GM23248 (cell line): ENCODE measurements at regions not wholly inside any gene's neighbourhood (a gene's known extent, or its start where the extent isn't known, plus 50 kb on each side); places are given as distances from the start of the nearest gene placed in this dataset.

Source experiments
- DNase-seq: peaks from one replicate; pipeline ENCODE4 v3.0.0-alpha.2; 2015
- H2AFZ ChIP-seq: fragments of 200-600 bp; sonication (generic); 2 replicates; pipeline ENCODE4 v1.6.1; 2016; ENCODE audit warnings: antibody characterized with exemption
- H3F3A ChIP-seq: fragments of 200-600 bp; sonication (generic); 2 replicates; pipeline ENCODE4 v1.6.1; 2016; ENCODE audit warnings: mild to moderate bottlenecking, antibody characterized with exemption, mixed run types; ENCODE audit not compliant: insufficient read depth
- H3K27ac ChIP-seq: fragments of 200-600 bp; sonication (generic); 2 replicates; pipeline ENCODE4 v1.5.1; 2016; ENCODE audit warnings: mild to moderate bottlenecking
- H3K27me3 ChIP-seq: fragments of 200-600 bp; sonication (generic); replicated peaks from 2 replicates; pipeline ENCODE4 v1.6.1; 2016; ENCODE audit warnings: mild to moderate bottlenecking; ENCODE audit not compliant: insufficient read depth
- H3K36me3 ChIP-seq: fragments of 200-600 bp; sonication (generic); 2 replicates; pipeline ENCODE4 v1.6.1; 2016; ENCODE audit warnings: low read depth, mild to moderate bottlenecking
- H3K4me1 ChIP-seq: fragments of 200-600 bp; sonication (generic); 2 replicates; pipeline ENCODE4 v1.6.1; 2016; ENCODE audit warnings: mild to moderate bottlenecking; ENCODE audit not compliant: insufficient read depth
- H3K4me2 ChIP-seq: fragments of 200-600 bp; sonication (generic); one replicate; pipeline ENCODE4 v1.6.1; 2016; ENCODE audit warnings: mild to moderate bottlenecking; ENCODE audit not compliant: unreplicated experiment
- H3K4me3 ChIP-seq: fragments of 200-600 bp; sonication (generic); 2 replicates; pipeline ENCODE4 v1.5.1; 2016; ENCODE audit warnings: mild to moderate bottlenecking
- H3K79me2 ChIP-seq: fragments of 200-600 bp; sonication (generic); 2 replicates; pipeline ENCODE4 v1.6.1; 2016; ENCODE audit warnings: mild to moderate bottlenecking; ENCODE audit not compliant: insufficient read depth
- H3K9ac ChIP-seq: fragments of 200-600 bp; sonication (generic); 2 replicates; pipeline ENCODE4 v1.6.1; 2016; ENCODE audit warnings: mild to moderate bottlenecking
- H3K9me2 ChIP-seq: fragments of 200-600 bp; sonication (generic); 2 replicates; pipeline ENCODE4 v1.6.1; 2016; ENCODE audit warnings: mixed run types, mild to moderate bottlenecking, moderate library complexity; ENCODE audit not compliant: insufficient read depth
- H3K9me3 ChIP-seq: fragments of 200-600 bp; sonication (generic); one replicate; pipeline ENCODE4 v1.6.1; 2017; ENCODE audit warnings: low read depth
- H4K20me1 ChIP-seq: fragments of 200-600 bp; sonication (generic); 2 replicates; pipeline ENCODE4 v1.6.0; 2016; ENCODE audit not compliant: insufficient read depth
- EZH2 ChIP-seq: fragments of 200-600 bp; sonication (generic); IDR thresholded peaks from 2 replicates; pipeline ENCODE4 v1.6.1; 2018; ENCODE audit warnings: antibody characterized with exemption, mild to moderate bottlenecking; ENCODE audit not compliant: insufficient read depth, poor library complexity, severe bottlenecking
- EZH2phosphoT487 ChIP-seq: fragments of 200-600 bp; sonication (generic); IDR thresholded peaks from 2 replicates; pipeline ENCODE4 v1.6.1; 2018; ENCODE audit warnings: antibody characterized with exemption, moderate library complexity, mild to moderate bottlenecking, low read depth; ENCODE audit not compliant: insufficient read depth
- WGBS, 2 experiments: methylation state at CpG; one replicate each; pipeline ENCODE4 v1.1.6; 2015 to 2017; ENCODE audit warnings: low lambda C conversion rate in 2 of 2, low coverage in 1 of 2; ENCODE audit errors: missing lambda C conversion rate in 2 of 2; 5-methylcytosine and 5-hydroxymethylcytosine counted together
- in situ Hi-C: fragments of 300-500 bp; cut with MboI; formaldehyde crosslinking; loops from 2 replicates; pipeline ENCODE4 v1.15.0; 2020

DNA sequence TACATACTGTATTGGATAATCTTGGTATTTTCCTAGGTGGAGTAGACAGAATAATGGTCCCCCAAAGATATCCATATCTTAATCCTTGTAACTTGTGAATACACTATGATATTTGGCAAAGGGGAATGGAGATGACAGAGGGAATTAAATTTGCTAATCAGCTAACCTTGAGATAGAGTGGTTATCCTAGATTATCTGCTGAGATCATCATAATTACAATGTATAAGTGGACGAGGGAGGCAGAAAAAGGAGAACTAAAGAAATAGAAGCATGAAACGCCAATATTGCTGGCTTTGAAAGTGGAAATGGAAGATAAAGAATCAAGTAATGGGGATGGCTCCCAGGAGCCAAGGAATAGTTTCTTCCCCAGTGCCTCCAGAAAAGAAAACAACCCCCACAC is 398.7 kb downstream of the NOVA1 start:
- in situ Hi-C loops: no loop called here
- H2AFZ ChIP-seq: no peak overlapping the region
- H3K9ac ChIP-seq: no peak overlapping the region
- peaks cover 62% of the 10 kb centered on the region for H3K27me3 ChIP-seq
- no peak overlapping the region for H3K4me3 ChIP-seq
- no peaks in the 10 kb centered on the region for H4K20me1 ChIP-seq
- no peak overlapping the region for H3K27ac ChIP-seq
- H3K9me2 ChIP-seq: no peaks in the 10 kb centered on the region
- whole genome bisulfite sequencing, 2 experiments: 83 to 88% methylated on average over 2 of the region's 2 CpGs
- TF ChIP-seq EZH2phosphoT487: no peak
- TF ChIP-seq EZH2: no peak
- no peak for DNase-seq
- no peak overlapping the region for H3K4me2 ChIP-seq
- H3K4me1 ChIP-seq: peaks cover 20% of the 10 kb centered on the region
- H3K9me3 ChIP-seq: no peaks in the 10 kb centered on the region
- peaks cover 20% of the 10 kb centered on the region for H3F3A ChIP-seq
- H3K79me2 ChIP-seq: no peaks in the 10 kb centered on the region
- H3K36me3 ChIP-seq: no peaks in the 10 kb centered on the region

DNA sequence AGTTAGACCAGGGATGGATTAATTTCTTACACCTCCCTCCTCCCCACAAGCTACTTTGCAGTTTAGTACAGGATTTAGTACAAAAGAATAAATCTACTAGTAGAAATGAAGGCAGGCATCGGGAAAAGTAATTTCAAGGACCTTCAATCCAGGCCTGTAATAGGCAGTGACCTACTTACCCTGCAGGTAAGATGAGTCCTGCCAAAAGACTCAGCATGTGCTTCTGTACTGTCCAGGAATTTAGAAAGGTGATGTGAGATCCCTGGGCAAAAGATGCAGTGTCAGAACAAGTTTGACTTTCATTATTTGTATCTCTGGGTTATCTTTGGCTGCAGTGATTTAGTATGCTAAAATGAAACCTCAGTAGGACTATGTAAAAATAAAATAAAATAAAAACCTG is 403.0 kb downstream of the NOVA1 start:
- Histone ChIP-seq H3K79me2 (no peaks in the 10 kb centered on the region), H4K20me1 (no peaks in the 10 kb centered on the region), H3K4me3 (no peak overlapping the region), H2AFZ (no peak overlapping the region), H3F3A (peaks cover 20% of the 10 kb centered on the region; the same call in 1 of the 2 replicates), H3K27me3 (peaks cover 61% of the 10 kb centered on the region), H3K36me3 (no peaks in the 10 kb centered on the region), H3K27ac (no peak overlapping the region), H3K4me2 (no peak overlapping the region), H3K4me1 (peaks cover 19% of the 10 kb centered on the region), H3K9me2 (no peaks in the 10 kb centered on the region), H3K9me3 (no peaks in the 10 kb centered on the region), H3K9ac (no peak overlapping the region)
- in situ Hi-C loops: no loop called here
- TF ChIP-seq EZH2phosphoT487 (no peak), EZH2 (no peak)
- DNase-seq: no peak
- WGBS, 2 experiments: 88 to 89% methylated on average over 1 of the region's 1 CpG

DNA sequence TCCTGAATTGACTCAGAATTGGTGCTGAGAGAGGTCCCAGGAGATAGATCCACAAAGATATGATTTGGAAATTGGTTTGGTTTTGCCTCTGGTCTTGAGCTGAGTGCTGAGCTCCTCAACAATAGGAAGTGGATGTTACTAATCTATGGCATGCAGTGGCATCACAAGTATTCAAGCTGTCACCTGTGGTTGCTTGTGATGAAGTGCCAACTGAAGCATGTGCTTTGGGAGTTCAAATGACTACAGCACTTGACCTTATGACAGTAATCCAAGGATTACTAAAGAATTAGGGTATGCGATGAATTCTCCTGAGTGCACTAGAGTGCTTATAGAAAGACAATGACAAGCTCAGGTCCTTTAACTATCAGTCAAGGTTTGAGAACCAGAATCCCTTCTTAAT is 406.2 kb downstream of the NOVA1 start:
- in situ Hi-C loops: no loop called here
- H3K4me2 ChIP-seq: no peak overlapping the region

DNA sequence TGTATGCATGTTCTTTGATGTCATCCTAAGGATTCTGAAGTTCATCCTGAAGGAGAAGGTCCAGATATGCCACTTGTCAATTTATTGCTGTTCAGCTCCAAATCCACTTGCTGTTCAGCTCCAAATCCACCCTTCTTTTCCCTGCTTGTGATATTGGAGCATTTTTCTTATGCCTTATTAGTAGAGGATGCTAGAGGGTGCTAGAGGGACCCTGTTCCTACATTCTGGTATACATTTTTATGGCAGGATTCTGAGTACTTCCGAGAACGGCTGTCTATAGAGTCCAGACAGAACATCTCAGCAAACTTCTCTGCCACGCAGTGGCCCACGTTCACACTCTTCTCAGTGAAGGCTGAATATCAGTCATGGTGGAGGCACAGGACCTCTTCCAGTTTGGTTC is 406.7 kb downstream of the NOVA1 start:
- WGBS, 2 experiments: 88 to 98% methylated on average over 4 of the region's 4 CpGs
- Histone ChIP-seq H3K4me1 (peaks cover 13% of the 10 kb centered on the region), H3K9me3 (no peaks in the 10 kb centered on the region), H3K4me2 (no peak overlapping the region), H3K9me2 (no peaks in the 10 kb centered on the region), H3K9ac (no peak overlapping the region), H3K27ac (no peak overlapping the region), H3F3A (0 out of 2 replicates have a peak, but pooled peaks cover 11% of the 10 kb centered on the region), H2AFZ (no peak overlapping the region), H3K27me3 (peaks cover 51% of the 10 kb centered on the region), H4K20me1 (no peaks in the 10 kb centered on the region), H3K79me2 (no peaks in the 10 kb centered on the region), H3K36me3 (no peaks in the 10 kb centered on the region), H3K4me3 (no peak overlapping the region)
- TF ChIP-seq EZH2phosphoT487 (no peak), EZH2 (no peak)
- peak; percentile 26 for DNase-seq
- in situ Hi-C loops: no loop called here

More for the DNA sequence above, 406.2 kb downstream of the NOVA1 start:
- H2AFZ ChIP-seq: no peak overlapping the region
- 79 to 80% methylated on average over 1 of the region's 1 CpG for WGBS, 2 experiments
- TF ChIP-seq EZH2 (no peak), EZH2phosphoT487 (no peak)
- no peak overlapping the region for H3K4me3 ChIP-seq
- peaks cover 56% of the 10 kb centered on the region for H3K27me3 ChIP-seq
- H3K9ac ChIP-seq: no peak overlapping the region
- H3K36me3 ChIP-seq: no peaks in the 10 kb centered on the region
- DNase-seq: no peak
- H3F3A ChIP-seq: 0 out of 2 replicates have a peak, but pooled peaks cover 11% of the 10 kb centered on the region
- no peaks in the 10 kb centered on the region for H4K20me1 ChIP-seq
- H3K79me2 ChIP-seq: no peaks in the 10 kb centered on the region
- H3K27ac ChIP-seq: no peak overlapping the region
- no peaks in the 10 kb centered on the region for H3K9me3 ChIP-seq
- H3K9me2 ChIP-seq: no peaks in the 10 kb centered on the region
- H3K4me1 ChIP-seq: peaks cover 13% of the 10 kb centered on the region

DNA sequence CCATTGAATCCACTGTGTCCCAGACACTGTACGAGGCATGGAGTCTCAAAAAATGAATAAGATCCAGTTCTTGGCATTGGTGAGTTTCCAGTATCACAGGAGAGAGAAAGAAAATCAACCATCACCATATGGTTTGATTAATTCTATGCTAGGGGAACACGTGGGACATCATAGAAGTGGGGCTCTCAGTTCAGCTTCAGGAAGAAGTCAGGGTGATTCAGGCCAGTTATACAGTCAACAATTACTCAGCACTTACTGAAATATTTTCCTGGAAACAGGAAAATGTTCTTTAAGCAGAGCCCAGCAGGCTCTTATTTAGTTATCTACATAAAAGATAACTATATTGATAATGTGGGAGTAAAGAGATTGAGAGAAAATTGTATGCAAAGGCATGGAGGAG is 407.2 kb downstream of the NOVA1 start:
- H3K4me3 ChIP-seq: no peak overlapping the region
- H3K79me2 ChIP-seq: no peaks in the 10 kb centered on the region
- H3K36me3 ChIP-seq: no peaks in the 10 kb centered on the region
- H4K20me1 ChIP-seq: no peaks in the 10 kb centered on the region
- TF ChIP-seq EZH2: no peak
- TF ChIP-seq EZH2phosphoT487: no peak
- H3K9me2 ChIP-seq: no peaks in the 10 kb centered on the region
- 21 to 28% methylated on average over 2 of the region's 2 CpGs for WGBS, 2 experiments
- no peak overlapping the region for H3K9ac ChIP-seq
- H2AFZ ChIP-seq: no peak overlapping the region
- H3K4me2 ChIP-seq: no peak overlapping the region
- peaks cover 47% of the 10 kb centered on the region for H3K27me3 ChIP-seq
- no peak overlapping the region for H3K27ac ChIP-seq
- peak; percentile 55 for DNase-seq
- H3F3A ChIP-seq: 0 out of 2 replicates have a peak, but pooled peaks cover 11% of the 10 kb centered on the region
- no peaks in the 10 kb centered on the region for H3K9me3 ChIP-seq
- H3K4me1 ChIP-seq: peaks cover 13% of the 10 kb centered on the region
- in situ Hi-C loops: no loop called here
